NCI-H1694 treated with DMSO at 0.1 percent for 48 hours (cell line): ENCODE measurements at regions not wholly inside any gene's neighbourhood (a gene's known extent, or its start where the extent isn't known, plus 50 kb on each side); places are given as distances from the start of the nearest gene placed in this dataset.
"Not testable (repeated sequence)": the region's sequence is repeated elsewhere in the genome, so short reads cannot be mapped to it uniquely, and the experiment has no call there.

Experiments used
- DNase-seq: peaks from one replicate; lab custom pipeline; 2025; lab: John Stamatoyannopoulos, UW

DNA sequence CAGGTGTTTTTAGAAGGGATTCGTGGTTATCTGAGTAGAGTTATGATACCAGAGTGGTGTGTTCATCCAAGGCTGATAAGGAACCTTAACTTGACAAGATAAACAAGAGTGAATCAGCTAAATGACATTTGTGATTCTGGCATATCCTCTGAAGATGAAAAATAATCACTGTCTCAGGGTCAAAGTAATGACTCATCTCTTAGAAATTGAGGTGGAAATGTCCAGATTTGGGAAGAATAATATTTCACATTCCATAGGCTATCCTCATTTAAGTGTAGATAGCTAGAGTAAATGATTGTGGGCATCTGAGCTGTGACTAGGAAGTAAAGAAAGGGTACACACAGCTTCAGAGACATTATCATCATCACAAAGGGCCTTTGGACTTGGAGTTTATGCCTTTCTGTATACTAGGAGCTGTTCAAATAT, 255.7 kb downstream of the GJA1 start:
- no peak for DNase-seq

DNA sequence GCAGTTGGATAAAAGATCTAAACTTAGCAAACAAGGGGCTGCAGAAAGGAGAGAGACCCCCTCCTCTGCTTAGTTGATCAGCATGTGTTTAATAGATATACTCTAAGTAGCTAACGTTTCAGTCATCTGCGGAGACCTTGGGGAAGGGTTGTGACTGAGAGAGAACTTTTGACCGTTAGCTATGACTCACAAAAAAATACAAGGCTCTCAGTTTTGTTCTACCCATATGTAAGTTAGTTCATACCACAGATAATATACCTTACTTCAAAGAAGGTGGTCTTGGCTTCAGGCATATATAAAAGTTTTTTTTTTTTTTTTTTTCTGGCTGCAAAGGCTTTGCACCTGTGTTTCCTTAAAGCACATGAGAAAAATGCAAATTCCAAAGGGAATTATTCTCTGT, 258.9 kb downstream of the GJA1 start:
- DNase-seq: no peak

DNA sequence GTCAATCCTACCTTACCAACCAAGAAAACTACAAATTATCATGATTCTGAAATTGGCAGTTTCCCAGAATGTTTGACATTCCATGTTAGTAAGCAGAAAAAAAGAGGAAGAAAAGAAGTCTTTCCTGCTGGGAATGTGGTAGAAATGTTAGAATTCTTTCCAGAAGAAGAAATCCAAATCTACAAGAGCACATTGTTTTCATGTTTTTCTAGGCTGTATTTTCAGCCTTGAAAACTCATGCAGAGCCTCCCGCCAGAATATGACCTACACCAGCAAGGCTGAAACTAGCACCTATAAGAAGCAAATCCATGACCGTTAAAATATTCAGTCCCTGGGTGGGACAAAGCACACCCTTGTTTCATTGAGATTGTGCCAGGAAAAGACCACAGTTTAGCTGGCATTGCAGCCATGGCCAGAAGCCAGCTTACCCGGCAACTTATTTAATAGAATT, 259.4 kb downstream of the GJA1 start:
- no peak for DNase-seq

DNA sequence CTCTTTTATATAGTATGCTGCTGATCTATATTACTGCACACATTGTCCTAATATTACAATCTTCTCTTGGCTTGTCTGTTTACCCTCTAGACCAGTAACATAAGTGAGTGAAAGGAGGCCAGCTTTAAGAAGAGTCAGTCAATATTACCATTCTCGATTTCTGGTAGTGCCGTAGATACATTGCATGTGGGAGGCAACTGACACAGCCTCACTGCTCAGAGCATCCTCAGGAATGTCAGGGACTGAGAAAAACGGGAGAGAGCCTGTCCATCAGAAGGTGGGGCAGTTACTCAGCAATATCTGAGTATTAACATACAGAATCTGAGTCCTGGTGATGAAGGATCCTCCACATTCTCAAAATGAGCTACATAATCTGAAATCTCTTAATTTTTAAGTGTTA, 259.9 kb downstream of the GJA1 start:
- no peak for DNase-seq

DNA sequence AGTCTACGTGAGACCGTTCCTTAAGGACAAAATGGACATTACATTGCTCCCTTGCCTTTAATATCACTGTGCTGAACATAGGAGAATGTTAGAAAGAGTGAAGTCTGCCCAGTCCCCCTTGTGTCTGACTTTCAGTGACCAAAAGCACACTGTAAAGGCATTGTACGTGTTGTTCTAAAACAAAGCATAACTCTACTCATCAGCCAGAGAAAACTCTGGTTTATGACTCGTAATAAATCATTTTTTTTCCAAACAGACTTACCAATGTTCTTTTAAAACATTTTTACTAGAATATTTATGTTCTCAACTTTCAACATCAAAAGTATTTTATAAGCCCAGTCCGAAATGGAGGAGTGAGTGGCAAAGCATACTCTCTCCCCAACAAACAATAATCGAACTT, 262.5 kb downstream of the GJA1 start:
- no peak for DNase-seq

DNA sequence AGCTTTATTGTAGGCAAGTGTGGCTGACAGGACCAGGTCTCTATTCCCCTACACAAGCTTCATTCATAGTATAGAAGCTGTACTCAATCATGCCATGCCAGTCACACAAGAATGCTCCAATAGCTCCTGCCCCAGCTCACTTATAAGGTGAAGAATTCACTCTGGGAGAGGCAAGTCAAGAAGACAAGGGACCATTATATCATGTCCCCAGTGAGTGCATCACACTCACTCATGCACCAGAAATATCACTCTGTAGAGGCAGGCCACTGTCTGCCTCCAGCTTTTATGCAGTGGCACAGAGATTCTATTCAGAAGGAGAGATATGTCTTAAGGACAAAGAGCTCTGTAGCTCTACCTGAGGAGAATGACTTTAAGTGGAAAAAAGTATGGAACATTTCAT, 263.2 kb downstream of the GJA1 start:
- DNase-seq: no peak

DNA sequence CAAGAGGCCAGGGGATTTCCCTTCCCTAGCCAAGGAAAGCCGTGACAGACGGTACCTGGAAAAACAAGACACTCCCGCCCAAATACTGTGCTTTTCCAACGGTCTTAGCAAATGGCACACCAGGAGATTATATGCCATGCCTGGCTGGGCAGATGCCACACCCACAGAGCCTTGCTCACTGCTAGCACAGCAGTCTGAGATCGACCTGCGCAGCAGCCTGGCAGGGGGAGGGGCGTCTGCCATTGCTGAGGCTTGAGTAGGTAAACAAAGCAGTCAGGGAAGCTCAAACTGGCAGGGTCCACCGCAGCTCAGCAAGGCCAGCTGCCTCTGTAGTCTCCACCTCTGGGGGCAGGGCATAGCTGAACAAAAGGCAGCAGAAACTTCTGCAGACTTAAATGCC, 267.7 kb downstream of the GJA1 start:
- DNase-seq: not testable (repeated sequence)

DNA sequence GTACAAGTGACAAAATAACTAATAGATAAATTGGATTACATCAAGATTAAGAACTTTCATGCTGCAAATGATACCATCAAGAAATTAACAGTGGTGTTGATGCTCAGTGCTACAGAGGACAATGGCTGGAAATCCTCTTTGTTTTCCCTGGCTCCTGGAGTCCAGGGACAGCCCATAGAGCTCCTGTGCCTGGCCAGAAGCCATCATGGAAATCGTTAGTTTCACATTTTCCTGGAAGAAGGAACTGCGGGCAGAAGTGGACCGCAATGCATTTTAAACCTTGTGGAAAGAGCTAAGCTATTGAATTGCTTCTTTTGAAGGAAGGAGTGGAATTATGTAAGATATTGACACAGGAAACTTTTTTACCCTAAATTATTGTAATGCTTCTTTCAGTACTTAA, 276.0 kb downstream of the GJA1 start:
- DNase-seq: no peak

DNA sequence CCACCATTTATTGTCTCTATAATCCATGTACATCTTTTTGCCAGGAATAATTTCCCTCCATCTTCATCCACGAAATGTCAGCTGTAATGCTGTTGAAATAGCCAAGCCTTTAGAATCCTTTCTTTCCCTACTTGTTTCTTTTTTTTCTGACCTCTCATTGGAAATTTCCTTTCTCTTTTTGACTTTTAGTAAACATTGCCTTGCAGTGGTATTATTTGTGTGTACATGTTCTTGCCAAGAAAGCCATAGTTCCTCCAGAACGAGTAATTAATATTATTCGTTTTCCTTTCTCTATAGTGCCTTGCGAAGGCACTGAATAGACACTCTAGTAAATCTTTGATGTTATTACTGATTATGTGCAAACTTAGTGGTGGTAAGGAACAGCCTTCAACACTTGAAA, 282.2 kb downstream of the GJA1 start:
- DNase-seq: no peak

DNA sequence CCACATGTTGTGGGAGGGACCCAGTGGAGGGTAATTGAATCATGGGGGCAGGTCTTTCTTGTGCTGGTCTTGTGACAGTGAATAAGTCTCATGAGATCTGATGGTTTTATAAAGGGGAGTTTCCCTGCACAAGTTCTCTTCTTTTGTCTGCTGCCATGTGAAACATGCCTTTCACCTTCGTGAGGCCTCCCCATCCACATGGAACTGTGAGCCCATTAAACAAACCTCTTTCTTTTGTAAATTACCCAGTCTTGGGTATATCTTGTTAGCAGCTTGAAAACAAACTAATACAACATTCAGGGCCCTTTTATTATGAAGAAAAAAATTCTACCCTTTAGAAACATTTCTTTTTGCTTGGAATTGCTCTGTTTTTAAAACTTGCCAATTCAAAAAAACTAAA, 285.4 kb downstream of the GJA1 start:
- DNase-seq: not testable (repeated sequence)

DNA sequence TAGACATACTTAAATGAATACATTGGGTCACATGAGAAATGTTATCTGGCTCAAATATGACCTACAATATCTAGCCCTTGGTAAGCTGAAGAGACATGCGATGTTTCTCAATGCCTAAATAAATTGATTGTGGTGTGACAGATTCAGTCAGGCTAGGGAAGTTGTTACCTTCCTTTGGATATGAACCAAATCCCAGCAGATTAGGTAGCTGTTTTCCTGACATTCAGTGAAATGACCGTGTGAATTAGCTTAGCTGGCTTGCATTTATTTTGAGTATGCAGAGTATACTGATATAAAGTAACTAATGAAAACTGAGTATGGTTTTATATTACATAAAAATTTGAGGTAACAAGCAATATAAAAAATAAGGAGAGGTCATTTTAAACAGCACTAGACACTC, 288.2 kb downstream of the GJA1 start:
- DNase-seq: no peak

DNA sequence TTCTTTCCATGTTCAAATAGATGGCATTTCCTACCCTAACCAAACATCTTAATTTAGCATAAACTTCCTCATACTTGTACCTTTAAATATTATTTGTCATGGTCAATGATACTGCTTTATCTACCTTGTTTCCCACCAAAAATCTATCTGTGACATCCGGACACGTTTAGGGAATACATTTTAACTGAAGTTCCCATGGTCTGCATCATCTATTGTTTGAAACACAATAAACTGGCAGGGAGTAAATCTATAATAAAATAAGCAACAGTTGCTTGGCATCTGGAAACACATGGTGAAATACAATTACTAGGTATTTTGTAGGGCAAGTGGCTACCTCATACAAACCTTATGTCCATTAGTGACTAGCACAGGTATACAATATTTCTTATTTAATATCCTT, 289.1 kb downstream of the GJA1 start:
- no peak for DNase-seq

DNA sequence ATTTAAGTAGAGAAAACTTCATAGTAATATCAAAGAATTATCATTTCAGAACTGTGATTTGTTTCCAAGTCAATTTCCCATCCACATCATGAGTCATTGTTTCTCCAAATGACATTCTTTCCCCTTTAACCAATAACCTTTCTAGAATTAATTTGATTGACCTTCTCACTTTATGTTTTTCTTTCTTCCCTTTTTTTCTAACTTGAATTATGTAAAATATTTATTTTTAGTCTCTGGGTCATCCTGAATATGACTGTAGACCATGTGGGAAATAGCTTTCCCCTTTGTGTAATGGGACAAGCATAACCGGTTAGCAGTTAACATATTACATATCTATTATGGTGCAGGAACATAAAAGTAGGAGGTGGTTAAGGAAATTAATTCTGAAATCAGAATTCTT, 291.1 kb downstream of the GJA1 start:
- no peak for DNase-seq

DNA sequence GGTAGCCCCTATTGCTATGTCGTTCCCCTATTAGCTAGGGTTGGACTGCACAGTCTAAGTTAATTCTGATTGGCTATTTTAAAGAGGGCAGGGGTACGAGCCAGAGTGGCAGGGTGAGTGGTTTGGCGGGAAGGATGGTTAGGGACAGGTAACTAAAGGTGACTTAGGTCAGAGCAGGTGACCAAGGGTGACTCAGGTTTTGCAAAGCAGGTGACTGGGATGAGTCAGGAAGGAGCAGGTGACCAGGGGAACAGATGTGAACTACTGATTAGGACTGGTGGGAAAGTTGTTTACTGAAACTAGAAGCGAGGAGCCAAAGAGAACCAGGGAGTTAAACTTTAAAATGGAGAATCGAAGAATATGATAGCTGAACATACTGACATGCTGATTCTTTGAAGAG, 295.2 kb downstream of the GJA1 start:
- no peak for DNase-seq

DNA sequence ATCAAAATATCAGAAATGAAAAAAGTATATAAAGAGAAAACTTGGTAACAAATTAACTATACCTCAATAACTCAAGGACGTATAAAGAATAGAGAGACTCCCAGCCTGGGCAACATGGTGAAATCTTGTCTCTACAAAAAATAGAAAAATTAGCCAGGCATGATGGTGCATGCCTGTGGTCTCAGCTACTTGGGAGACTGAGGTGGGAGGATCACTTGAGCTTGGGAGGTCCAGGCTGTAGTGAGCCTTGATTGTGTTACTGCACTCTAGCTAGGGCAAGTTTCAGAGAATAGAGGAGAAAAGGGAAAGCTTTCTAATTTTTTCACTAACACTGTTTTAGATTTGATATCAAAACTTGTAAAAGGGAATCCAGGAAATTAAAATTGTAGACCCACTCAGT, 295.9 kb downstream of the GJA1 start:
- no peak for DNase-seq

DNA sequence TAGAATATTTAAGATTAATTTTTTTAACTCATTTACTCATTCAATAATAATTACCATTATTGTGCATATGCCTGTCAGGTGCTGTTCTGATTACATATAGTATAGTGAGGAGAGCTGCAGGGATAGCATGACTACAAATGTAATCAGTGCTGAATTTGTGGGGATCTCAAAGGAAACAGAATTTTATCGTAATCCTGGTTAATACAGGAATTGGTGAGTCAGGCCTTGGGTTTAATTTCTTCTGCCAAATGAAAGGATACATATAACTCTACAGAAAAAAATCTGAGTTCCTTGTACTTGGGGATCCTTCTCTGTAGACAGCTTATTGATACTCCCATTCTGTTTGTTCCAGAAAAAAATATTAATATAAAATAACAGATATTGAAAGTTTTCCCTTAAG, 297.2 kb downstream of the GJA1 start:
- no peak for DNase-seq

DNA sequence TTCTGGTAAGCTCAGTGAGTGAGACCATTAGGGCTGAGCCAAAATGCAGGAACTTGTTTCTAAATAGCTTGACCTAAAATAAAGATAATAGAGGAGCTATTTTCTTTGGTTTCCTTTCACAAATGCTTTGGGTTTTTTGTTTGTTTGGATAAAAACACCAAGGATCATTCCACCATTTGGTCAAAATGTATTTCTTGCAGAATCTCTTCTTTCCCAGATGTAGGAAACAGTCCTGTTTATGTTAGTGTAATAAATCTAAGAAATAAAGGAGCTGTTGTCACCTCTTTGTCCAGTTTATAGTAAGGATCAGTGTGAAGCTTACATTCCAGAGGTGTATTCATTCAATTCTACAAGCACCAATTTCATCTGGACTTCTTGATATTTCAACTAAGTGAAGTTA, 297.8 kb downstream of the GJA1 start:
- no peak for DNase-seq

DNA sequence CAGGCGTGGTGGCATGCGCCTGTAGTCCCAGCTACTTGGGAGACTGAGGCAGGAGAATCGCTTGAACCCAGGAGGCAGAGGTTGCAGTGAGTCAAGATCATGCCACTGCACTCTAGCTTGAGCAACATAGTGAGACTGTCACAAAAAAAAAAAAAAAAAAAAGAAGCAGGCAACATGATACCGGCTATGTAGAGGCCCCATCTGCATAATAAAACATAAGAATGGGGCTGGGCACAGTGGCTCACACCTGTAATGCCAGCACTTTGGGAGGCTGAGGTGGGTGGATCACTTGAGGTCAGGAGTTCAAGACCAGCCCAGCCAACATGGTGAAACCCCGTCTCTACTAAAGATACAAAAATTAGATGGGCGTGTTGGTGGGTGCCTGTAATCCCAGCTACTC, 304.7 kb downstream of the GJA1 start:
- DNase-seq: not testable (repeated sequence)

DNA sequence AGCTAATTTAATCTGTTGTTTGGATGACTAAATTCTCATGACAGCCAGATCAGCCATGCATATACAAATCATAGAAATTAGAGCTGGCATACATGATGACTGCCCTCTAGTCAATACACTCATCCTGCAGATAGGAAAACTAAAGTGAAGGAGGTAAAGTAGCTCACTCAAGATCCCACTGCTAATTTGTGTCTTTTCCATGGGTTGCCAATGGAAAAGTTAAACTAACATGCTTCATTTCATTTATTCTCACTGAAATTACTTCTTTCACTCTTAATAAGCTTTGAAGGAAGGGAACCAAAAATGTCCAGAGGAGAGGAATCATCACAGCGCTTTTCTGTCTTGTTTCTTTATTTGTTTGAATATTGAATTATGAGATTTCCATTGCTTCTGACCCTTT, 308.2 kb downstream of the GJA1 start:
- DNase-seq: no peak

DNA sequence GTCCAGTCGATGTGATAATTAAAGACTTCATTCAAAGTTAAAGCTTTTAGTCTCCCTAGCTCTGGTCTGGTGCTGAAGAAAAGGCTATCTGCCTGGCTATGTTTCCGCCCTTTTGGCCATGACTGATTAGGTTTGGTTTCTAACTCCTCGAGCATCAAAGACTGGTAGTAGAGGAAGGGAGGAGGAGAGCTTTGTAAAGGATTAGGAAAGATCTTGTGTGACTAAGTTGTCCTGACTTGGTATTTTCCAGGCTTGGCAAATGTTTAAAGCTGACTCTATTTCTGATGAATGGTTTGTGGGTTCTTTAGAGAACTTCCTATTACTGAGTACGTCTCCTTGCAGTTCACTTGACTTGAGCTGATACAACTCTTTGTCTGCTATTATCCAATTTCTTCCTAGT, 312.9 kb downstream of the GJA1 start:
- no peak for DNase-seq

DNA sequence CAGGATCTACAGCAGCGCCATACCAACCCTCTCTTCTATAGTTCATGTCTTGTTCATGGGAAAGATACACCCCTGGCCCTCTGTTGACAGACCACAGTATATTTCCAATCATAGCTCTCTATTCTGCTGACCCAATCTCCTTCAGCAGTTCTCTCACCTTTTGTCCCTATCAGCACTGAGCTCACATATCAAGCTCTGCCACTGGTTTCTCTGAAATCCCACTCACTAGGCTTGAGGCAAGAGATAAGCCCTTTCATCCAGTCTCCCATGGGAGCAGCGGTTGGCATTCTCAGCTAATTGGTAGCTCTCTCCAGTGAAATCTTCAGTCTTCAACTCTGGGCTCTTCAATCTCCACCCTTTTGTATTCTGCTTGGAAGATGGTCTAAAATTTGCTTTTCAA, 313.4 kb downstream of the GJA1 start:
- DNase-seq: no peak

DNA sequence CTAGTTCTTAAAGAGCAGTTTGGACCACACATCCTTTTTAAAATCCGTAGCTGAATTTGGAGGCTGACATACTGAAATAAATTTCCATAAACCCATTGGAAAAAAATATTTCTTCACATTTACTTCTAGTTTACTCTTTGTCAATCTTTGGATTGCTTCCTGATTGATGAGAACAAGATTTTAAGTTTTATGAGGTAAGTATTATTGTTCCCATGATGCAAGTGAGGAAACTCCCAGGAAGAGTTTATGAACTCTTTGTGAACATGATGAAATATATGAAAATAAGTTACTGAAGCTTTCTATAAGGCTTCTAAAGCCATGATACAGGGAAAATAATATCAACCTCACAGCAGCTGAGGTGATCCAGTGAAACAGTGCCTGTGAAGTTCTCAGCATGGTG, 320.0 kb downstream of the GJA1 start:
- DNase-seq: no peak

DNA sequence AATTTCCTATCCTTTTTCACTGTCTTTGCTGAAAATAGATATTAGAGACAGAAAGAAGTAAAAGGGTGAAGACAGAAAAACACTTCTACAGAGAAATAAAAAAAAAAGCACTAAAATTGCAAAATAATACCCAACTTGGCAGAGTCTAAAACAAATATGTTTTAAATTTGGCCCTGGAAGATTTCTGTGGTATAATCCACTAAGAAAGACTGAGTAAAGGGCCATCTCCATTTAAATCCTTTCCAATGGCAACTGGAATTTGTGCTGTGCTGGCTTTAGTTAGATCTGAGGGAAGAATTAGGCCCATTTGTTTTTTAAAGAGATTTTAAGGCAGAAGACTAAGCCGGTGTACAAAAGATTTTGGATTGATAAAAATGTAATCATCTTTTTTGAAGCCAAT, 321.2 kb downstream of the GJA1 start:
- no peak for DNase-seq

DNA sequence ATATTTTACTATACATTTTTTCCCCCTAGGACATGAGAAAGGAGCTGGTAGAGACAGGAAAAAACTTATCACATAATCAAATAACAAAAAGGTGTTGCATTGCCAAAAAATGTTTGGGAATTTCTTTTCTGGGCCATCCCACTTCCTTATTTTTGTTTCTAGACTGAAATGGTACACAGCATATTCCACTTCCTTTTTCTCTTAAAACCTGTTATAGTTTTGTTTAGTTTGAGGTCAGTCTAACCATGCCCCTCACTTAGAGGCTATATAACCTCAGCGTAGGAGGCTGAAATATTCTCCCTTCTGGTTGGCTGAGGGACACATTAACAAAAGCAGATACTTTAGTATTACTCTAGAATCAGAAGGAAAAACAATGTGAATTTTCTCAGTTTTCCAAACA, 323.9 kb downstream of the GJA1 start:
- no peak for DNase-seq

DNA sequence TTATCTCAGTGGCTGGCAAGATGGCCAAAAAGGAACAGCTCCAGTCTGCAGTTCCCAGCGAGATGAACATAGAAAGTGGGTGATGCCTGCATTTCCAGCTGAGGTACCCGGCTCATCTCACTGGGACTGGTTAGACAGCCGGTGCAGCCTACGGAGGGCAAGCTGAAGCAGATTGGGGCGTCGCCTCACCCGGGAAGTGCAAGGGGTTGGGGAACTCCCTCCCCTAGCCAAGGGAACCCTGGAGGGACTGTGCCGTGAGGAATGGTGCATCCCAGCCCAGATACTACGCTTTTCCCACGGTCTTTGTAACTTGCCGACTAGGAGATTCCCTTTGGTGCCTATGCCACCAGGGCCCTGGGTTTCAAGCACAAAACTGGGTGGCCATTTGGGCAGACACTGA, 324.7 kb downstream of the GJA1 start:
- DNase-seq: no peak
